HS-27A (cell line): ENCODE measurements at regions not wholly inside any gene's neighbourhood (a gene's known extent, or its start where the extent isn't known, plus 50 kb on each side); places are given as distances from the start of the nearest gene placed in this dataset.

ENCODE experiments used
- DNase-seq: peaks from one replicate; pipeline ENCODE4 v3.0.0-alpha.2; 2012; ENCODE audit warnings: low read depth, missing footprints

GRCh38 chr4:126227428-126227827 lies 912.7 kb downstream of the FAT4 start:
- DNase-seq: no peak

- no peak for DNase-seq
Observed at GRCh38 chr4:126230269-126230668, 915.5 kb downstream of the FAT4 start.

- no peak for DNase-seq
Observed at GRCh38 chr4:126233483-126233882, 918.7 kb downstream of the FAT4 start.

GRCh38 chr4:126238013-126238412 lies 923.3 kb downstream of the FAT4 start:
- DNase-seq: no peak

GRCh38 chr4:126241634-126242033 lies 926.9 kb downstream of the FAT4 start:
- no peak for DNase-seq

DNA sequence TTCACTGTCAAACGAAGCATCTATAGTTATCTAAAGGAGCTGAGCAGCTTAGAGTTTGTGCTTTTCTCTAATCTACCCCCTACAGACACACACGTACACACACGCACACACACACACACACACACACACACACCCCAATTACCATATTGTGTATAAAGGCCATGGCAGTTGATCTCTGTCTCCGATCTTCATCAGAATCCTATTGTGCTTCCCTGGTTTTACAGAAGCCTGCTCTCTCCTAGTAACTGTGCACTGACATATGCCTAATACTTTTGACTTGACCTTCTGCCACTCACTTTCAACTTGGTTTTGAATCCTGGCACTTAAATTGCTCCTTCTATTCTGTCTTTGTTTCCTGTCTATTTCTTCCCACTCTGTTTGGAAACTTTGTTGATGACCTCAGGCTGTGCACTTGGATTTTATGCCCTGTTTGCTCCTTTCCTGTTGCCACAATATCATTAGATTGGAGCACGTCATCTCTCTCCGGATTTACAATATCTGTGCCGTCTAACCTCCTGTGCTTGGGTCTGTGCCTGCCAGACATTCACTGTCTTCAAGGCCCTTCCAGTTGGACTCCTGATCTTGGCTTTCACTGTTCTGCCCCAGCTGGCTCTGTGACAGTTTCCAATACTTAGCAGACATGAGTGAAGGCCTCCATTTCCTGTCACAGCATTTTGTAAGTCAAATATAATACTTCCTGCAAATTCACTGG lies 928.1 kb downstream of the FAT4 start:
- no peak for DNase-seq

DNA sequence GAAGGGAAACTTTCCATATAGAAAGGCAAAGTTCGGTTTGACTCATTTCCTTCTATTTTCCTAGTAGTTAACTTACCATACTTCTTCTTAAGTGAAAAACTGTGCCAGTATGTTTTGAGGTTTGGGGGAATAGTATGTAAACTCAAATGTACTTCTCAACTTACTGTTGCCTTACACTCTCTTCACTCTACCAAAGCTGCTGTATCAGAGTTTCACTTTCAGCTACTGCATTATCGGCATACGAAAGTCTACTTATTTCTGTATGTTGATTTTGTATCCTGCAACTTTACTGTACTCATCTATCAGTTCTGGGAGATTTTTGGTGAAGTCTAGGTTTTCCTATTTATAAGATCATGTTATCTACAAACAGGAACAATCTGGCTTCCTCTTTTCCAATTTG lies 932.7 kb downstream of the FAT4 start:
- no peak for DNase-seq

- DNase-seq: no peak
Observed at GRCh38 chr4:126250006-126250405, 935.3 kb downstream of the FAT4 start.

DNA sequence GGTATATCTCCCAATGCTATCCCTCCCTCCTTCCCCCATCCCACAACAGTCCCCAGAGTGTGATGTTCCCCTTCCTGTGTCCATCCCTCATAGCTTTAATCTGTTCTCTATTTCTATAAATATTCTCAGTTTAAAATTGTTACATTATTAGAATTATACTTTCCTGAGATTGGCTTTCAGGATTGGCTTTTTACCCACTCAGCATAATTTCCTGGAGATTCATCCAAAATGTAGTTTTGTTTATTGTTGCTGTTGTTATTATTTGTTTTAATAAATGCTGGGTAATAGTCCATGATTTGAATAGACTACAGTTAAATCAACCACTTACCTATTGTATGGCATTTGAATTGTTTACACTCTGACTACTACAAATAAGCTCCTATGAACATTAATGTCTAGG lies 936.4 kb downstream of the FAT4 start:
- no peak for DNase-seq

DNA sequence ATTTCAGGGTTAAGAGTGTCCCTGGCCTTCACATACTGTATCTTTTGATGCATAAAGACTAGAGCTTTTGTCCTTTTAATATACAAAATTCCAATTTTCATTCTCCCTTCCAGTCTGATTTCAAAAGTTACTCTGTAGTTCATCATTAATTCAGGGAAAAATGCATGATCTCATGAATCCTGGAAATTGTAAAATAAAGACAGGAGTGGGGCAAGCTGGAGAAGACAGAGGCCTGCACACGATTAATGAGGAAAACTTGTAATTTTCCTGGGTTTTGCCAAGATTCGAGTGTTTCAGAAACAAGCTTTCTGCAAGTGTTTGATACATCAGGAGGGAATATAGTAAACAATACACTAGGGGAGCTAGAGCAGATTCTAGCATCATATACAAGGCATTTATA lies 947.9 kb downstream of the FAT4 start:
- no peak for DNase-seq

DNA sequence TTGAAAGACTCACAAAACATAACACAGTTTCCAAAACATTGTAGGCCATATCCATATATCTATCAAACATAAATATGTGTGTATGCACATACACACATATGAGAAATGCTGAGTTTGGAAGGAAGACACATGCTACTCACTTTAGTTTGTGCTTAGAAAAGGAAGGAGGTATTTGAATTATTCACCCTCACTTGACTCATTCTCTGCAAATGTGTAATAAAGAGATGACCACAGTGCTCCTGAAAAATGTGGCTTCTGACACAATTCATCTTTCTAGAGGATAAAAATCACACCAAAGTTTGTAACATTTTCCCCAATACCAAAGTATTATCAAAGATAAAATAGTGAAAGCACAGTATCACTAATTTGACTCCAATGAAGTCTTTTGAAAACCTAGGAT lies 950.1 kb downstream of the FAT4 start:
- DNase-seq: no peak

- DNase-seq: no peak
Observed at GRCh38 chr4:126265888-126266287, 951.1 kb downstream of the FAT4 start.

GRCh38 chr4:126267689-126268088 lies 952.9 kb downstream of the FAT4 start:
- no peak for DNase-seq

- DNase-seq: no peak
Observed at GRCh38 chr4:126268106-126268505, 953.4 kb downstream of the FAT4 start.

DNA sequence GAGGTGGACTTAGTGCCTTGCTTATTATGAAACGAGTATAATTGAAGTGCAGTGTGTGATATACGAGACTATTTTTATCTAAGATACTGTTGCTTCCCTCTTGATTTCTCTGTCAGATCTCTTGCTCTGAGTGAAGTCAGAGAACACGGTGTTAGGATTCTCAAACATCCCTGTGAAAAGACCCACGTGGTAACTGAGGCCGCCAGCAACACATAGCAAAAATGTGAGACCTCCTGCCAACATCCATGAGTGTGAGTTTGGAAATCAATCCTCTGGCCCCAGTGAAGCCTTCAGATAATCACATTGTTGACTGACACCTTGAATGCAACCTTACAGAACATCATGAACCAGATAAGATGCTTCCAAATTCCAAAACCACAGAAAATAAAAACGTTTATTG lies 954.4 kb downstream of the FAT4 start:
- no peak for DNase-seq

DNA sequence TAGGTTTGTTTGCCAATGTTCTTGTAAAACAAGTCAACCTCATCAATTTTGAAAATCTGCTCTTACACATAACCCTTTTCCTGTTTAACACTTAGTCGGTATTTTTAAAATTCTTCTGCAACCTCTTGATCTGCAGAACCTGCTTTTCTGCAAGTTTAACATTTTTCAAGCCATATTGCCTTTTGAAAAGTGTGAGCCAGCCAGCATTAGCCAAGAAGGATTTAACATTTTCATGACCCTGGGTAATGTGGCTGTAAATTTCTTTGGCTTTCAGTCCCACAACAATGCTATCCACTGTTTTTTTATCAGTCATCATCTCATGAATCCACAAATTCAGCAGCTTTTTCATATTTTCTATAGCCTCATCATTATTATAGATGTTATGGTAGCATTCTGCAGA lies 956.5 kb downstream of the FAT4 start:
- no peak for DNase-seq

DNA sequence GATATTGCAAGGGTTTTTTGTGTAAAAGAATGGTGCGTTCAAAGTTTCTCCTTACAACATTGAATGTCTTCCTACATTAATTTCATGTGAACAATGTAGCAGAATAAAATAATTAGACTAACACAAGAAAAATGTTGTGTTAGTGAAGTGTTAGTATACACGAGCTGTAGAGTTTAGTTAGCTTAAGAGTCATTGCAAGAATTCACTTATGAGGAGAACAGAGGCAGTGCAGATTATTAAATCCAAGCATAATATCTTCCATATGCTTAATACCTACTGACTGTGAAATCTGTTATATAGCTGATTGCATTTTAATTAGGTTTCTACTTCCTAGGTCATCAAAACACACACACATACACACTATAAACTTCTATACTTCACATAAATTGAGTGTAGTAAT lies 959.0 kb downstream of the FAT4 start:
- DNase-seq: no peak

- DNase-seq: no peak
Observed at GRCh38 chr4:126291886-126292285, 977.1 kb downstream of the FAT4 start.

DNA sequence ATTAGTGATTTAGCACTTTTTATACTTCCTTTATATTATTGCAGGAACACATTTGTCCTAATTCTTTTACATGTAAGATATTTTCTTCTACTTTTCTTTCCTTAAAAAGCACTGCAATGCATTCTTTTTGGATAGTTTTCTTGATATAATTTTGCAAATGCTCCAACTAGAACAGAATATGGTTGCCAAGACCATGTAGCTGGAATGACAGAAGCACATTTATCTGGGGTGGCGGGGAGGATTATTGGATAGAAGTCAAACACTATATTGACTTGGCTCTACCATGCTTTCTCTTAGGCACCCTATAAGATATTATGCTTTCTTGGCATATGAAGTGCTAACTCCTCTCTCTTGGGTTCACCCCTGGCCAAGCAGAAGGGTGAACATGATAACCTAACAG lies 983.5 kb downstream of the FAT4 start:
- no peak for DNase-seq

DNA sequence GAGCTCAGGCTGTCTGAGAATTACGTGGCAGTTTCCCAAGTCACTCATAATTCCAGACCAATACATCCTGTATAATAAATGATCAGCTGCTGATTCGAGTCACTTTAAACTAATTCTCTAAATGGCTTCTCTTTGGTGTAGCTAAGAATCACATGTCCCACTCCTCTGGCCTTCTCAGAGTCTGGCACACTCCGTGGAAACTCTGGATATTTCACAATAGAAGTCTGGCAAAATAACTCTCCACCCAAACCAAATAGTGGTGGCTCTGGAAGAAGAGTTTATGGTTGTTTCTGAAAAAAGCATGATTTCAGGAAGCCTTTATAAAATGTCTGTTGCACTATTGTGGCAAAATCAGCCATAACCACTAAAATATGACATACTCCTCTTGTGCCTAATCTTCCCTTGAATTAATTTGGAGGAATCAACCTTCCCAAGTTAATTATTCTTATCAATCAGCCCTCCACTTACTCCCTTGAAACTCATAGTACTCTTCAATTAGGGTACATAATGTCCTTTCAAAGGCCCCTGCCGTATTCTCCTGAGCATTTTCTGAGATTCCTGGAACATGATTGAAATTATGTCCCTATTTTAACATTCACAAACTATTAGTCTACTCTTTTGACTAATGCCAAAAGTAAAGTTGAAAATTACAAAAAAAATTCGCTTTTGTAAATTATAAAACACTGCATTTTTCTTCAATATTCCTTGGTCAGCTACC lies 991.6 kb downstream of the FAT4 start:
- no peak for DNase-seq

DNA sequence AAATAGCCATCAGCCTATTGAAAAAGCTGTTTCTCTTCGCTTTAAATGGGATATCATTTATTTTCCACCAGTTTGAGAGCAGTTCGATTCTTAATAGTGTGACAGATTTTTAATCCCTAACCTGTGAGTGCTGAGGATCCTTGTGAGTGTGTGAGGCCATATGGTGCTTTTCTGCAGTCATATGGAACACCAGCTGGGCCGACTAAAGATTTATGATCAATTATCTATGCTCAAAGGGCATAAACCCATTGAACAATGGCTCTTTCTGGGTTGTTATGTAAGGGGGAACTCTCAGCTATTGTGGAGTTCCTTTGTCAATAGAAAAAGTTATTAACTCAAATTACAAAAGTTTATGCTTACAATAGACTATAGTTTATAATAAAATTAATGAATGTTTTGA lies 1003.6 kb downstream of the FAT4 start:
- no peak for DNase-seq

DNA sequence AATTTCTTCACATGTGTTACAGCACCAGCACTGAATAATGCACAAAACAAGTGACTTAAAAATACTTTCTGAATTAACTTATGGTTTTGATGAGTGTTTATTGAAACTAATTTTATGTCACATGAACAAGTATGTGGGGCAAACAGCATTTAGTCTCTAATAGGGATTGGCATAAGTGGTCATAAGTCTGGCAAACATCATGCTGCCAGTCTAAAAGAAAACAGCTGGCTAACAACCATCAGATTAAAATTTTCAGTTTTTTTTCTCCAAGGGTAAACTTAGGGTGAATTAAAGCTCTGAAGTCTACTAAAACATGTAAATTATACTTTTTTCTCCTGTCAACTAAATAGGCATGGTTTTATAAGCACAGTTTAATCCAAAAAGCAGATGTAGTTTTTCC lies 1014.2 kb downstream of the FAT4 start:
- no peak for DNase-seq

- DNase-seq: no peak
Observed at GRCh38 chr4:126338548-126338947, 1023.8 kb downstream of the FAT4 start.

DNA sequence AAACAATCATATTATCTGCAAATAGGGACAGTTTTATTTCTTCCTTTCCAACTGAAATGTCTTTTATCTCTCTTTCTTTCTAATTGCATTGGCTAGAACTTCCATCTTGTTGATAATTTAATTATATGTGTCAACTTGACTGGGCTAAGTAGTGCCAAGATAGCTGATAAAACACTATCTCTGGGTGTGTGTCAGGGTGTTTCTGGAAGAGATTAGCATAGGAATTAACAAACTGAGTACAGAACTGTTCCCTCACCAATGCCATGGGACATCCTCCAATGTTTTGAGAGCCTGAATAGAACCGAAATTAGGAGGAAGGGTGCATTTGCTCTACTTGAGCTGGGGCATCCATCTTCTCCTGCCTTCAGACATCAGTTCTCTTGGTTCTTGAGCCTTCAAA lies 1027.2 kb downstream of the FAT4 start:
- DNase-seq: no peak
